GM19351 (cell line): ENCODE measurements at regions not wholly inside any gene's neighbourhood (a gene's known extent, or its start where the extent isn't known, plus 50 kb on each side); places are given as distances from the start of the nearest gene placed in this dataset.
"Not testable (repeated sequence)": the region's sequence is repeated elsewhere in the genome, so short reads cannot be mapped to it uniquely, and the experiment has no call there.

ENCODE experiments used
- ATAC-seq: cut with Tn5 transposase; IDR thresholded peaks from one replicate; pipeline ENCODE4 v1.9.1; 2021; ENCODE audit warnings: mild to moderate bottlenecking, moderate library complexity; ENCODE audit not compliant: unreplicated experiment

GRCh38 chr20:63145156-63145555, 70.8 kb downstream of the YTHDF1 start:
- no peak for ATAC-seq

GRCh38 chr20:63142933-63143332, 73.0 kb downstream of the YTHDF1 start:
- no peak for ATAC-seq

GRCh38 chr20:63141531-63141930, 74.4 kb downstream of the YTHDF1 start:
- no peak for ATAC-seq

DNA sequence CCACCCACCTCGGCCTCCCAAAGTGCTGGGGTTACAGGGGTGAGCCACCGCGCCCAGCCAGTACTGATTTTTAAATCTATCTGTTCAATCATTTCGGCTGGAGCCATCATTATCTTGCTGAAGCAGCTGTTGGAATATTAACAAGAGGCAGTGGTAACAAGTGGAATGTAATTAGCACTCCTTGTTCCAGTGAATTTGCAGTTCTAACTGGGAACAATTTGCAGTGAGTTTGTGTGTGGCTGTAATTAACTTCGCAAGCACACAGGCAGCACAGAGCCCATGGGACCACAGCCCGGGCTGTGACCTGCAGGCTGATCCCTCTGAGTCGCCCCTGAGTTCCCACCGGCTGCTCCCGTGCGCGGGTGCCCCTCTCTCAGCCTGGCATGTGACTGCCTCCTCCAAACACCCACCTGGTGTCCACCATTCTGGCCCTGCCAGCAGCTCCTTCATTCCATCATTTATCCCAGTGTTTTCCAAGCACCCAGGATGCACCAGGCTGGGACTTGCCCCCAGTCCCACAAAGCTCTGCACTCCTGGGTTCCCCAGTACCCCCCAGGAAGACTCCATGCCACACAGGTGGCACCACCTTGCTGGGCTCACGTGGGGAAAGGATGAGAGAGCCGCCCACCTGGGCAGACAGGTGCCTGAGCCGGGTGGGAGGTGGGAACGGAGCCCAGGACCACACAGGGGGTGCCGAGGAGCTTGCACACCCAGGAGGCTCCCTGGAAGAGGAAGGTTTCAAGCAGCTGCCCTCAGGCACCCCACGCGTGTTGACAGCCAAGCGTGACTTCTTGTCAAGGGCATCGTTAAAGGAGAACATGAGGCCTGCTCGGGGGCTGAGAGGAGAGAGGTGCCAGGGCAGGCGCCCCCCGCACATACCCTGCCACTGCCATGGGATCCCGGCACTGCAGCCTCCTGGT, 75.2 kb downstream of the YTHDF1 start:
- no peak for ATAC-seq

DNA sequence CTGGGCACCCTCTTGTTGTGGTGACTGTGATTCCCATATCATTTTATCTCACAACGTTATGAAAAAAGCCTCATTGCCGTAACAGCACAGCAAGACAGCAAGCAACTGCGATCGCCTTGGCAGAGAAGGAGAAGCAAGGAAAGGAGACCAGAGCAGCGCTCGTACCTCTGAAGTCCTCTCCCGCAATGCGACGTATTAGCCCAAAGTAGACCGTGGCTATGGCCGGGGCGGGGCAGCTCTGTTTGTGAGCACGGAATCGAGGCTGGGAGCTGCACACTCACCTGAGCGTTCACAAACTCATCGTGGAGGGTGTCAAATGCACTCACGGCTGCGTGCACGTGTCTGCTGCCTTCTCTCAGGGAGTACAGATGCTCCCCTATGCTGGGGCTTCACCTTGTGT, 76.1 kb downstream of the YTHDF1 start:
- no peak for ATAC-seq

- no peak for ATAC-seq
These were observed 76.6 kb downstream of the YTHDF1 start for GRCh38 chr20:63139356-63139755.

DNA sequence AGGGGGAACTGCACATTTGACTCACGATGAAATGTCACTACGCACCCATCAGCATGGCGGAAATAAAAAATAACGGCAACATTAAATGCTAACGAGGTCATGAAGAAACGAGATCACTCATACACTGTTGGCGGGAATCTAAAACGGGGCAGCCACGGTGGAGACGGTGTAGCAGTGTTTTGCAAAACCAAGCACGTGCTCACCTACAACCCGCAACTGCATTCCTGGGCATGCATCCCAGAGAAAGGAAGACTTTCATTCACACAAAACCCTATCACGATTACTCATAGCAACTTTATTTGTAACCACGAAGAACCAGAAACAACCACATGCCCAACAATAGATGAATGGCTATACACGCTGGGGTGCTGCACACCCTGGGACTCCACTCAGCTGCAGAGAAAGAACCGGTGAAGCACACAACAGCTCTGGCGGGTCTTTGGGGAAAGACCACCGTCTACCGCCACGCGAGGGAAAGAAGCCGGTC, 77.0 kb downstream of the YTHDF1 start:
- no peak for ATAC-seq

GRCh38 chr20:63137851-63138415, 78.0 kb downstream of the YTHDF1 start:
- ATAC-seq = no peak

DNA sequence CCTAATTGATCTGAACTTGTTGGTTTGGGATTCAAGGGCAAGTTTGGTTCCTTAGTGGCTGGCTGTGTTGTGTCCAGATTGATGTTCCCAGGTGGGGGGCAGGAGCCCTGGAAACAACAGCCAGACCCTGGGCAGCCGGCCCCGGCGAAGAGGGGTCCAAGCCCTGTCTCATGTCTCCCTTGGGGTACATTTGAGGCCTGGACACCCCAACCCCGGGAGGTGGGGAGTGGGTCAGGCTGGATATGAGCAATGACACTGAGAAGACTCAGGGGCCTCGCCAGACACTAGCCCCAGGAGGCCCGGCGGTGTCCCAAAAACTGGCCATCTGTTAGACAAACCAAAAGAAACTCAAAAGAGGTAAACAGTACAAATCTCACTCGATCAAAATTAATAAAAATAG, 79.6 kb downstream of the YTHDF1 start:
- ATAC-seq = no peak

- no peak for ATAC-seq
These were observed 80.5 kb downstream of the YTHDF1 start for GRCh38 chr20:63135411-63135810.

GRCh38 chr20:63134711-63135361, 81.1 kb downstream of the YTHDF1 start:
- not testable (repeated sequence) for ATAC-seq

- no peak for ATAC-seq
These were observed 81.7 kb downstream of the YTHDF1 start for GRCh38 chr20:63134201-63134612.

DNA sequence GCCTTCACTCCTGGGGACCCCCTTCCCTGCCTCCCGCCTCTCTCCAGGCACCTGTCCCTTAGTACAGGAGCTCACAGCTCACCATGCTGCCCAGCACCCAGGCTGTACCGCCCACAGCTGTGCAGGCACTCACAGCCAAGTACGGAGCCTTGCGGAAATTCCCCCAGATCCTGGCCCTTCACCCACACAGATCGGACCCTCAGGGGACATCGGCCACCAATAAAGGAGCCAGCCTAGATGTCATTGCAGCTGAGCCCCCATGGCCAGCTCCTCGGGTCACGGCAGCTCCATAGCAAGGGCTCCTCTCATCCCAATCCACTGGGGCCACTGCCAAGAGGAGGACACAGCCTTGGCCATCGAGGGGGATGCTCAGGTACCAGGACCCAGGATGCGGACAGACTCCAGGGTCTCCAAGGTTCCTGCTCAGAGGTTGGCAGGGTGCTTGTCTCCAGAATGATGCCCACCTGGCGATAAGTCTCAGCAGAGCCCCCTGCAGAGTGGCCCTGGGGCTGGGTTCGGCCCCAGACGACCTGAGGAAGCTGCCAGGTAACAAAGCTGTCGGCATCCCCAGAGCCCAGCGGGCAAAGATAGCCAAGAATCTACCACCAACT, 82.3 kb downstream of the YTHDF1 start:
- no peak for ATAC-seq

DNA sequence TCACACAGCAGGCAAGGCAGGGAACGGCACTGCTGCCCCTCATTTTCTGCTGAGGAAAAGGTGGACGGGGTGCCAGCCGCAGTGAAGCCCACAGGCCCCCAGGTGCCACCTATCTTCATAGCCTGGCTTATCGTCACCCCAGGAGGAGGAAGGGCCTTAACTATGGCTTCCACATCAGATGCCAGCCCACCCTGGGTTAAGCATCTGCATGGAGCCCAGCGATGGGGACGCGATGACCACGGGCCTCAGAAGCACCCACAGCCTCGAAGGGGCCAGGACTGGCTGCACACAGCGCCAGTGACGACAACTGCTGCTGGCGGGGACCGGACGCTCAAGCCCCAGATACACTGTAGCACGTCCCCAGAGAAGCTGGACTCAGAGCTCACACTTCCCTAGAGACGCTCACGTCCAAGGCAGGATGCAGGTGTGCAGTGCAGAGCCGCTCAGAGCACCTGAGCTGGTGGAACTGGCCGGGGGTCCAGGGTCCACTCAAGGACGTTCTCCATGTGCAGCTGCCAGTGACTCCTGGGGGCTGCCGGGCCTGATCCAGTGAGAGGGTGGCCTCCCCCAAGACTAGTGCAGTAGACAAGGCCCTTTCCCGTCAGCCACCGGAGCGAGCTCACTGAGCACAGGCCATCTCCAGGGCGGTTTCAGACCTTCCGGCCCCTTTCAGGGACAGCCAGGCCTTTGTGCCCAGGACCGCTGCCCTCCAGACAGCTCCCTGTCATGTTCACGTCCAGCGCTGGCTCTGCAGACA, 83.0 kb downstream of the YTHDF1 start:
- ATAC-seq = no peak

DNA sequence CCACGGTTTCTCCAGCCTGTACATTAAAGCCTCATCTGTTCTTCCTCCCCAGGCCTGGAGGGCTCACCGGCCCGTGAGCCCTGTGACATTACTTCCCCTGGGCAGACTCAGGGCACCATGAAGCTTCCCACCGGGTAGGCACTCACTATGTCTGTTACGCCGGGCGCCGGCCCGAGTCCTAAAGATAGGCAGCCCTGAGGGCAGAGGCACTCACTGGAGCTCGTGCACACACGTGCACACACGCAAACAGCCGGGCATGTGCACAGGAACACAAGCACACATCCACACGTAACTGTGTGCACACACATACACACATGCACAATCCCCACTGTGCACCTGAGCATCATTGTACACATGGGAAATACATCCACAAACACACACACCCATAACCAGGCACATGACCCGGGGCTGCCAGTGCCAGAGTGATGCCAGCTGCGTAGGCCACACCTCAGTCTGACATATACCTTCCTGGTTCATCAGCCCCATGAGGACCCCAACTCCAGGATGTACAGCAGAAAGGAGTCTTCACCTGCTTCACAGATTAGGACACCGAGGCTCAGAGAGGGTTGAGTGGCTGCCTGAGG, 83.7 kb downstream of the YTHDF1 start:
- ATAC-seq = no peak

GRCh38 chr20:63130658-63131577, 85.0 kb downstream of the YTHDF1 start:
- ATAC-seq = no peak

GRCh38 chr20:63129991-63130657, 85.8 kb downstream of the YTHDF1 start:
- ATAC-seq = no peak

- no peak for ATAC-seq
These were observed 86.5 kb downstream of the YTHDF1 start for GRCh38 chr20:63129376-63129965.
